GM12891 (cell line): ENCODE measurements at regions not wholly inside any gene's neighbourhood (a gene's known extent, or its start where the extent isn't known, plus 50 kb on each side); places are given as distances from the start of the nearest gene placed in this dataset.

Experiments
- DNase-seq: peaks from one replicate; pipeline ENCODE4 v3.0.0; 2011; ENCODE audit warnings: low spot score; ENCODE audit not compliant: insufficient read length
- FAIRE-seq: peaks from 2 replicates; lab custom pipeline; 2011; peaks lifted over from hg19 to GRCh38; lab: Jason Lieb, UNC
- PAX5 ChIP-seq: IDR thresholded peaks from 2 replicates; pipeline ENCODE4 v1.6.1; 2011; ENCODE audit warnings: low read length, moderate library complexity, mild to moderate bottlenecking; ENCODE audit not compliant: insufficient read depth, severe bottlenecking
- POLR2A ChIP-seq: IDR thresholded peaks from 2 replicates; pipeline ENCODE4 v1.6.1; 2011; ENCODE audit warnings: low read depth, low read length, control low read depth
- POLR2AphosphoS5 ChIP-seq: IDR thresholded peaks from 2 replicates; pipeline ENCODE4 v1.6.1; 2011; ENCODE audit warnings: low read depth, low read length, control low read depth
- POU2F2 ChIP-seq: IDR thresholded peaks from 2 replicates; pipeline ENCODE4 v1.6.1; 2011; ENCODE audit warnings: low read depth, mild to moderate bottlenecking, control low read depth, low read length, moderate library complexity
- SPI1 ChIP-seq: IDR thresholded peaks from 2 replicates; pipeline ENCODE4 v1.6.1; 2011; ENCODE audit warnings: low read depth, low read length, control low read depth
- TAF1 ChIP-seq: IDR thresholded peaks from 2 replicates; pipeline ENCODE4 v1.6.1; 2011; ENCODE audit warnings: low read depth, low read length, control low read depth

DNA sequence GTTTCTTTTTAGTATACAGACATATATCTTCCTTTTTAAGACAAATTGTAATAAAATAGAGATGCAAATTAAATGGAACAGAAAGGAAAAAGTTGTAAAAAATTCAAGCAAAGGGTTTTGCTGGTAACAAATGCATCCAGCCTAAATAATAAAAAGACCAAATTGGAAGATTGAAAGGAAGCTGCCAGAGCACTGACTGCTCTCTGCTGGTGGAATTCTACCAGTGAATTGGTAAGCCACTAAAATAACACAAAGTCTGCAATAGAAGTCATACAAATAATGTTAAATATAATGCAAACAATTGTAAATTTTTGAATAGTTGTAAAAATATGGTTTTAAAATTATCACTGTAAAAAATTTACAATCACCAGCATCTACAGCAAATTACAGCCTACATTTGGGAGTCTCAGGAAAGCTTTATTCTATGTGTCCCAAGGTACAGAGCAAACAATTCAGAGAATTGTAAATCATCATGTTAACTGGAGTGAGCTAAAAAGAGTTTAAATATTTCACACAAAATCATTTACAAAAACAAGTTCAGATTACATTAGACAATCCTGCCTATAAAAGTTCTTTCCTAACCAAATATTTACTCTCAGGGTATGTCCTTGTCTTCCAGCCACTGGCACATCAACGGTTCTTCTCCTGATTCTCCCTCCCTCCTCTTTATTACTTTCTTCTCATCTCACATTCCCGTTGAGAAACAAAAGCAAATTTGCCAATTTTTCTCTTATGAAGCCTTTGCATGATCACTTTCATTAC lies 1322.5 kb downstream of the PCDH7 start:
- DNase-seq (no peak), FAIRE-seq (no peak)
- TF ChIP-seq PAX5 (no peak), POLR2AphosphoS5 (no peak), POLR2A (no peak), TAF1 (no peak), POU2F2 (no peak), SPI1 (no peak)

DNA sequence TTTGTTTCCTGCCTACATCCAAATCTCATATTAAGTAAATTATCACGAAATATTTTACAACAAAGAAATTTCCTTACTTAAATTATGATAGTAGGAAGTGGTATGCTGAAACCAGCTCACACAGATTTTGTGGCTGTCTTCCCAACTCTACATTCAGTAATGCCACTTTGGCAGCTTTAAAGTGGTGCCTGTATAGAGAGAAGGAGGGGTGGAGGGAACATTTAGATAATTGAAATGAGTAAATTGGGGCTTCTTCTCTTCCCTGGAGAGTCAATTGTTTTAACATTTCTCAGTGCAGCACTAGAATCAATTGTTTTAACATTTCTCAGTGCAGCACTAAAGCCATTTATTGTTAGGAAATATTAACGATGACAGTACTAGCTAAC lies 1323.1 kb downstream of the PCDH7 start:
- FAIRE-seq = no peak
- TF ChIP-seq TAF1 (no peak), POLR2AphosphoS5 (no peak), POU2F2 (no peak), POLR2A (no peak), SPI1 (no peak), PAX5 (no peak)
- DNase-seq = no peak

DNA sequence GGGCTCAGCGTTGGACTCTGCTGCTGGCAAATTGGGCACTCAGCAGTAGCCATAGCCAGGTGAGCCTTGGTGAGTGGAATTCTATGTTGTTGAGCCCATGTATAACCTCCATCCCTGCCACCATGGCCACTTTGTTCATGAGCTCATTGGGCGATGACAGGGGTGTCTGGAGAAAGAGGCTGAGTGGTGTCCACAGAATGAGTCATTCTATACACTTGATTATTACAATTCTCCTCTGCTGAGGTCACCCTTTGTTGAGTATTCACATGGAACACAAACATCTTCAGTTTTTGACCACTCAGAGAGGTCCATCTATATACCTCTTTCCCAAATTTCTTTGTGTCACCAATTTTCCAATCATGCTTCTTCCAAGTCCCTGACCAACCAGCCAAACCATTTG lies 1341.7 kb downstream of the PCDH7 start:
- DNase-seq (no peak), FAIRE-seq (no peak)
- no peak for TF ChIP-seq PAX5
- no peak for TF ChIP-seq POLR2AphosphoS5
- TF ChIP-seq TAF1 = no peak
- TF ChIP-seq POU2F2 = no peak
- TF ChIP-seq SPI1 = no peak
- TF ChIP-seq POLR2A = no peak

DNA sequence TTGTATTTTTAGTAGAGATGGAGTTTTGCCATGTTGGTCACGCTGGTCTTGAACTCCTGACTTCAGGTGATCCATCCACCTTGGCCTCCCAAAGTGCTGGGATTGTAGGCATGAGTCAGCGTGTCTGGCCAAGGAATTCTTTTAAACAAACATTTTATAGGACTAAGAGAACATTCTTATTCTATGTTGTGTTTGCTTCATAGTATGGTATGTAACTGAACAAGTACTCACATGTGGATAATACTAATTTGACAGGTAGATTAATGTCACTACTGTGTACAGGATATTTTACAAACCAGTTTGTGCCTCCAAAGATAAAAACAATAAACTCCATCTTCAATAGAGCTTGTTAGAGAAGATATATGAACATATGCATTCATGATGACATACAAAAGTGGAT lies 1353.4 kb downstream of the PCDH7 start:
- no peak for TF ChIP-seq POLR2AphosphoS5
- no peak for TF ChIP-seq PAX5
- no peak for TF ChIP-seq SPI1
- no peak for TF ChIP-seq POLR2A
- no peak for TF ChIP-seq TAF1
- no peak for TF ChIP-seq POU2F2
- DNase-seq (no peak), FAIRE-seq (no peak)

DNA sequence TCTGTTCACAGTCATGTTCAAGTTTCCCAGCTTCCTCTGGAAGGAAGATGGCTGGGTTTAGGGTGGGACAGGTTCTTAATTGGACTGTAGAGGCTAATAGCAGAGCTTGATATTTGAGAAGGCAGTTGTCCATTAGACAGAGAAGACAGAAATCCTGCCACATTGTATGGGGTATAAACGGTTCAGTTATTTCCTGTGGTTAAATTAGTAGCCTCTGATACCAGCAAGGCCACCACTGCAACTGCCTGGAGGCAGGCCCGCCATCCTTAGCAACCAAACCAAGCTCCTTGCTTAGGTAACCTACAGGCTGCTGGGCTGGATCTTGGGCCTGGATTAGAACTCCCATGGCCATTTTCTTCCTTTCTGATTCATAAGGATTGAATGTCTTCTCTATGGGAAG lies 1367.0 kb downstream of the PCDH7 start:
- TF ChIP-seq POLR2AphosphoS5 (no peak), POLR2A (no peak), POU2F2 (no peak), TAF1 (no peak), PAX5 (no peak), SPI1 (no peak)
- DNase-seq (no peak), FAIRE-seq (no peak)

DNA sequence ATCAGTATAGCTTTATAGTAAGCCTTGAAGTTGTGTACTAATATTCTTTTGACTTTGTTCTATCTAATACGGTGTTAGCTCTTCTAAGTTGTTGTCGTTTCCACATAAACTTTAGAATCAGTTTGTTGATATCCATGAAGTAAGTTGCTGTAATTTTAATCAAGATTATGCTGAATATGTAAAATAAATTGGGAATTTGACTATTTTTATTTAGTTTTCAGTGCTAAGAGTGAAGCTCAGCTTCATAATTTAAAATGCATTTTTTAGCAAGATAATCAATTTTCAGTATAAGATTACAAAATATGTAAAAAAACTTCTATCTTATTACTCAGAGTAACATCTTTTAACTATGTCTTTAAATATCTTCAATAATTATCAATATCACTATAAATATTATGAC lies 1374.8 kb downstream of the PCDH7 start:
- no peak for DNase-seq
- no peak for FAIRE-seq
- TF ChIP-seq TAF1 (no peak), POLR2AphosphoS5 (no peak), POU2F2 (no peak), SPI1 (no peak), PAX5 (no peak), POLR2A (no peak)

DNA sequence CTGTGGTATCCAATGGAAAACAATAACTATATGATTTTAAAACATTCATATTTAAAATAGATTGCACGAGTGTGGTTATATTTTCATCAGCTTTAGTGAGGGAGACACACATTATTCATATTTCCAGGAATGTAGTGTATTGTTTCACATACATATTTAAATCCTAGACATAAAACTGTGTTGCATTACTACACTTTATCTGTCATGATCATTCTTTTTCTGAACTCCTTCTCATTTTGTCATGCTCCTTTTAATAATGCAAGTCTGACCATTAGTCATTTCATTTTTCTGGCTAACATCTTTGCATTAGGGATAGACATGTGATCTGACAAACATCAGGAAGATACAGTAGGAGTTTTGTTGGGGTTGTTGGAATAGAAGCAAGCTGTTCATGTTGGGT lies 1382.7 kb downstream of the PCDH7 start:
- FAIRE-seq = no peak
- no peak for TF ChIP-seq PAX5
- no peak for TF ChIP-seq POLR2A
- no peak for TF ChIP-seq POU2F2
- TF ChIP-seq POLR2AphosphoS5 = no peak
- no peak for TF ChIP-seq SPI1
- TF ChIP-seq TAF1 = no peak
- DNase-seq = no peak

DNA sequence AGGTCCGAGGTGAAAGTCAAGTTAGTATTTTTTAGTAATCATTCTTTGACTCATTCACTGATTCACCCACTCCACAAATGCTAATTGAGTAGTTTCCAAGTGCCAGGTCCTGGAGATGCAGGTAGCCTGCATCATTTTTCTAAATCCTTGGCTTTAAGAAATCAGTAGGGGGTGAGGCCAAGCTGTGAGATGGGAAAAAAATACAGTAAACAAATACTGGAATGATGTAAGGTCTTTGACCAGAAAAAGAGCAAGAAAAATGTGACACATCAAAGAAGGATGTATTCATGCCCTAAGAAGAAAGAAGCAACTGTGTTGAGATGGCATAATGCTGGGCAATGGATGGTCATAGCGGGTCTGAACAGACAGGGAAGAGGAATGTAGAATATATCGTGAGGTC lies 1386.6 kb downstream of the PCDH7 start:
- DNase-seq (no peak), FAIRE-seq (no peak)
- TF ChIP-seq PAX5 (no peak), POU2F2 (no peak), POLR2AphosphoS5 (no peak), TAF1 (no peak), POLR2A (no peak), SPI1 (no peak)

DNA sequence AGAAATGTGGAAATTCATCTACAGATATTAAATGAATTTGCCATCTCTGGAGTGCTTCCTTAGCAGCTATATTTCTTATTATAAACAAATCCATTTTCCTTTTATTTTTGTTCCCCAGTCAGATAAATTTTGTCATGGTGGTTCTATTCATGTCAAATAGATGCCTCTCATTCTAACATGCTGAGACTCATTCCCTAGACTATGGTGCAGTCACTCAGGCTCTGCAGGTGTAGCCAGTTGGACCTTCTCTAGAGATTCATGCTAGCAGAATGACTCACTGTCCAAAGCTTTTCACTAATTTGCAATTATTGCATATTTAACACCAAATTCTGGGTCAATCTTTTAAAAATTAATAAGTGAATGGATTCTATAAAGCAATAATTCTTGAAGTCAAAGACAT lies 1392.7 kb downstream of the PCDH7 start:
- TF ChIP-seq POLR2AphosphoS5 (no peak), PAX5 (no peak), POU2F2 (no peak), TAF1 (no peak), POLR2A (no peak), SPI1 (no peak)
- FAIRE-seq = no peak
- no peak for DNase-seq

DNA sequence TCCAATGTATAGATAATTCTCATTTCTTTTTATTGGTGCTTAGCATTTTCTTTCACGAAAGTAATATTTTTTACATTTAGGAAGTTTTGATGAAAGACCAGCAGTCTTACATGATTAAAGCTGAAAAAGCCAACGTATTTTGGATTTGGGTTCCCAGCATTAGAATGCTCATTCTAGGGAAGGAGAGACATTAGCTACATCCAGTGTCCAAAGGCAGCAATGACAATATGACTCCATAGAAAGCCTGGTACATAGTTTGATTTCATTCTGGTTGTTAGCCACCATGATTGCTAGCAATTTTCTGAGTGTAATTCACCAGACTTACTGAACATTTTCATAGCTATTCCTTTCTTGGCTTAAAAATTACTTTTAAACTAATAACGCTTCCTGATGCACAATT lies 1397.5 kb downstream of the PCDH7 start:
- no peak for DNase-seq
- no peak for FAIRE-seq
- no peak for TF ChIP-seq POLR2AphosphoS5
- no peak for TF ChIP-seq PAX5
- TF ChIP-seq POU2F2 = no peak
- no peak for TF ChIP-seq POLR2A
- no peak for TF ChIP-seq TAF1
